ENCODE measurements at regions not wholly inside any gene's neighbourhood (a gene's known extent, or its start where the extent isn't known, plus 50 kb on each side); places are given as distances from the start of the nearest gene placed in this dataset.

GRCh38 chr13:73984949-73985691 is 149.1 kb downstream of the KLF12 start:
- no peak for TF ChIP-seq EZH2phosphoT487 (IDR thresholded peaks at IDR 0.05; ENCODE audit: borderline replicate concordance, low read depth, low read length)
- TF ChIP-seq, protein P1, sequence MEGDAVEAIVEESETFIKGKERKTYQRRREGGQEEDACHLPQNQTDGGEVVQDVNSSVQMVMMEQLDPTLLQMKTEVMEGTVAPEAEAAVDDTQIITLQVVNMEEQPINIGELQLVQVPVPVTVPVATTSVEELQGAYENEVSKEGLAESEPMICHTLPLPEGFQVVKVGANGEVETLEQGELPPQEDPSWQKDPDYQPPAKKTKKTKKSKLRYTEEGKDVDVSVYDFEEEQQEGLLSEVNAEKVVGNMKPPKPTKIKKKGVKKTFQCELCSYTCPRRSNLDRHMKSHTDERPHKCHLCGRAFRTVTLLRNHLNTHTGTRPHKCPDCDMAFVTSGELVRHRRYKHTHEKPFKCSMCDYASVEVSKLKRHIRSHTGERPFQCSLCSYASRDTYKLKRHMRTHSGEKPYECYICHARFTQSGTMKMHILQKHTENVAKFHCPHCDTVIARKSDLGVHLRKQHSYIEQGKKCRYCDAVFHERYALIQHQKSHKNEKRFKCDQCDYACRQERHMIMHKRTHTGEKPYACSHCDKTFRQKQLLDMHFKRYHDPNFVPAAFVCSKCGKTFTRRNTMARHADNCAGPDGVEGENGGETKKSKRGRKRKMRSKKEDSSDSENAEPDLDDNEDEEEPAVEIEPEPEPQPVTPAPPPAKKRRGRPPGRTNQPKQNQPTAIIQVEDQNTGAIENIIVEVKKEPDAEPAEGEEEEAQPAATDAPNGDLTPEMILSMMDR (conservative IDR thresholded peaks at IDR 0.05; ENCODE audit: low read length) = peak; percentile 36; the same call in 1 of the 2 replicates
